ENCODE measurements at regions not wholly inside any gene's neighbourhood (a gene's known extent, or its start where the extent isn't known, plus 50 kb on each side); places are given as distances from the start of the nearest gene placed in this dataset.

- no peak for TF ChIP-seq POLR2AphosphoS5 (IDR thresholded peaks at IDR 0.05; ENCODE audit: low read depth, low read length)
- TF ChIP-seq TCF7L2 (IDR thresholded peaks at IDR 0.05; ENCODE audit: low read depth, low read length) = no peak
- TF ChIP-seq REST (IDR thresholded peaks at IDR 0.05; ENCODE audit: insufficient read depth in 1 of 2, low read depth in 2 of 2, low read length in 1 of 2) = no peak
- TF ChIP-seq SIN3A (IDR thresholded peaks at IDR 0.05; ENCODE audit: borderline replicate concordance, insufficient read depth, low read depth, low read length) = no peak
- TF ChIP-seq CTCF (IDR thresholded peaks at IDR 0.05) = no peak
- in situ Hi-C loops (cut with HindIII; ENCODE audit: low pct_unique_long_range_greater_than_20kb, low sequenced_read_pairs) = no loop called here
- Histone ChIP-seq H3K36me3 (ENCODE audit: control insufficient read depth, insufficient read depth, low read length) (no peaks in the 10 kb centered on the region), H3K4me3 (ENCODE audit: low read depth in 2 of 2, low read length in 2 of 2) (no peak overlapping the region), H3K9me3 (ENCODE audit: control insufficient read depth, insufficient read depth, low read depth, low read length) (no peaks in the 10 kb centered on the region), H3K27me3 (ENCODE audit: control insufficient read depth, insufficient read depth, low read length) (no peaks in the 10 kb centered on the region), H3K27ac (ENCODE audit: low read length) (no peak overlapping the region), H3K4me1 (ENCODE audit: control insufficient read depth, insufficient read depth, low read length) (no peaks in the 10 kb centered on the region)
- BruUV-seq (replicated peaks) = no TSS peak
- ChIA-PET POLR2A (no interaction called here), CTCF (no interaction called here)
- ATAC-seq (no peak), DNase-seq (ENCODE audit: low read depth, low spot score) (no peak)
- intact Hi-C loops (cut with micrococcal nuclease; ENCODE audit: unreplicated experiment) = loop anchor here (5.0 kb wide), 1 partner anchor 323 kb away; no protein-coding TSS in a partner anchor
These were observed 432.8 kb upstream of the FMR1 start for GRCh38 chrX:147478899-147479298.

GRCh38 chrX:147485207-147485606, 426.5 kb upstream of the FMR1 start:
- no peaks in the 10 kb centered on the region for H3K9me3 ChIP-seq (ENCODE audit: control insufficient read depth, insufficient read depth, low read depth, low read length)
- intact Hi-C loops (cut with micrococcal nuclease; ENCODE audit: unreplicated experiment) (no loop called here), in situ Hi-C loops (cut with HindIII; ENCODE audit: low pct_unique_long_range_greater_than_20kb, low sequenced_read_pairs) (no loop called here)
- H3K36me3 ChIP-seq (ENCODE audit: control insufficient read depth, insufficient read depth, low read length) = no peaks in the 10 kb centered on the region
- ChIA-PET CTCF (no interaction called here), POLR2A (interaction anchor here (0.5 kb wide), 1 partner anchor 30 kb away, joined by 3 read pairs; no protein-coding TSS in a partner anchor)
- ATAC-seq (no peak), DNase-seq (ENCODE audit: low read depth, low spot score) (no peak)
- no peaks in the 10 kb centered on the region for H3K4me1 ChIP-seq (ENCODE audit: control insufficient read depth, insufficient read depth, low read length)
- BruUV-seq (replicated peaks) = no TSS peak
- TF ChIP-seq REST (IDR thresholded peaks at IDR 0.05; ENCODE audit: insufficient read depth in 1 of 2, low read depth in 2 of 2, low read length in 1 of 2) (no peak), CTCF (IDR thresholded peaks at IDR 0.05) (no peak), POLR2AphosphoS5 (IDR thresholded peaks at IDR 0.05; ENCODE audit: low read depth, low read length) (no peak), SIN3A (IDR thresholded peaks at IDR 0.05; ENCODE audit: borderline replicate concordance, insufficient read depth, low read depth, low read length) (no peak), TCF7L2 (IDR thresholded peaks at IDR 0.05; ENCODE audit: low read depth, low read length) (no peak)
- H3K4me3 ChIP-seq (ENCODE audit: low read depth in 2 of 2, low read length in 2 of 2) = no peak overlapping the region
- no peaks in the 10 kb centered on the region for H3K27me3 ChIP-seq (ENCODE audit: control insufficient read depth, insufficient read depth, low read length)
- no peak overlapping the region for H3K27ac ChIP-seq (ENCODE audit: low read length)

All from Panc1 (cell line).